Fibroblast of gingiva (primary cell): ENCODE measurements at regions not wholly inside any gene's neighbourhood (a gene's known extent, or its start where the extent isn't known, plus 50 kb on each side); places are given as distances from the start of the nearest gene placed in this dataset.

Experiments
- DNase-seq: peaks from one replicate; pipeline ENCODE4 v3.0.0-alpha.2; 2011; ENCODE audit warnings: low read depth

GRCh38 chrX:42094218-42094617, 170.9 kb upstream of the CASK start:
- DNase-seq: no peak

- DNase-seq: no peak
Measured at GRCh38 chrX:42093756-42094155, 170.4 kb upstream of the CASK start.

- DNase-seq: no peak
Measured at GRCh38 chrX:42090395-42090794, 167.0 kb upstream of the CASK start.

GRCh38 chrX:42089031-42089430, 165.7 kb upstream of the CASK start:
- no peak for DNase-seq

GRCh38 chrX:42087960-42088359, 164.6 kb upstream of the CASK start:
- no peak for DNase-seq

- no peak for DNase-seq
Measured at GRCh38 chrX:42085836-42086235, 162.5 kb upstream of the CASK start.

GRCh38 chrX:42079968-42080367, 156.6 kb upstream of the CASK start:
- DNase-seq: no peak

- no peak for DNase-seq
Measured at GRCh38 chrX:42077675-42078074, 154.3 kb upstream of the CASK start.

- no peak for DNase-seq
Measured at GRCh38 chrX:42075032-42075431, 151.7 kb upstream of the CASK start.

GRCh38 chrX:42073448-42073847, 150.1 kb upstream of the CASK start:
- DNase-seq: no peak

- no peak for DNase-seq
Measured at GRCh38 chrX:42070866-42071265, 147.5 kb upstream of the CASK start.

- no peak for DNase-seq
Measured at GRCh38 chrX:42054256-42054655, 130.9 kb upstream of the CASK start.

- no peak for DNase-seq
Measured at GRCh38 chrX:42050345-42050744, 127.0 kb upstream of the CASK start.

GRCh38 chrX:42047886-42048285, 124.5 kb upstream of the CASK start:
- DNase-seq: no peak

GRCh38 chrX:42028109-42028508, 104.8 kb upstream of the CASK start:
- no peak for DNase-seq

GRCh38 chrX:42027367-42028000, 104.1 kb upstream of the CASK start:
- DNase-seq: no peak

- no peak for DNase-seq
Measured at GRCh38 chrX:42025861-42026260, 102.5 kb upstream of the CASK start.

GRCh38 chrX:42023122-42023521, 99.8 kb upstream of the CASK start:
- DNase-seq: no peak

GRCh38 chrX:42022158-42022557, 98.8 kb upstream of the CASK start:
- DNase-seq: no peak

GRCh38 chrX:42021058-42021457, 97.7 kb upstream of the CASK start:
- no peak for DNase-seq

GRCh38 chrX:42020225-42020624, 96.9 kb upstream of the CASK start:
- no peak for DNase-seq

GRCh38 chrX:42017971-42018370, 94.6 kb upstream of the CASK start:
- no peak for DNase-seq

- no peak for DNase-seq
Measured at GRCh38 chrX:42000836-42001235, 77.5 kb upstream of the CASK start.

GRCh38 chrX:41984628-41985027, 61.3 kb upstream of the CASK start:
- DNase-seq: no peak

GRCh38 chrX:41982953-41983352, 59.6 kb upstream of the CASK start:
- DNase-seq: no peak
